Effector CD4-positive, alpha-beta T cell (primary cell): ENCODE measurements at regions not wholly inside any gene's neighbourhood (a gene's known extent, or its start where the extent isn't known, plus 50 kb on each side); places are given as distances from the start of the nearest gene placed in this dataset.
A peak's percentile ranks its signal among the peaks of the same experiment; 100 is the strongest.
"Not testable (repeated sequence)": the region's sequence is repeated elsewhere in the genome, so short reads cannot be mapped to it uniquely, and the experiment has no call there.

ENCODE experiments used
- DNase-seq: peaks from one replicate; pipeline ENCODE4 v3.0.0-alpha.2; 2020

GRCh38 chr15:98280284-98280975, 319.9 kb downstream of the ARRDC4 start:
- no peak for DNase-seq

GRCh38 chr15:98281130-98281529, 320.6 kb downstream of the ARRDC4 start:
- no peak for DNase-seq

- no peak for DNase-seq
These were observed 322.3 kb downstream of the ARRDC4 start for GRCh38 chr15:98282656-98283332.

- DNase-seq, result no peak
These were observed 325.7 kb downstream of the ARRDC4 start for GRCh38 chr15:98286200-98286599.

GRCh38 chr15:98286831-98287230, 326.3 kb downstream of the ARRDC4 start:
- no peak for DNase-seq

GRCh38 chr15:98288091-98288590, 327.6 kb downstream of the ARRDC4 start:
- no peak for DNase-seq

GRCh38 chr15:98289747-98290146, 329.2 kb downstream of the ARRDC4 start:
- no peak for DNase-seq

GRCh38 chr15:98292442-98293240, 332.1 kb downstream of the ARRDC4 start:
- DNase-seq, result no peak

- DNase-seq, result no peak
These were observed 333.6 kb downstream of the ARRDC4 start for GRCh38 chr15:98294126-98294525.

- DNase-seq, result not testable (repeated sequence)
These were observed 334.7 kb downstream of the ARRDC4 start for GRCh38 chr15:98295101-98295759.

GRCh38 chr15:98296653-98297052, 336.1 kb downstream of the ARRDC4 start:
- DNase-seq, result no peak

- no peak for DNase-seq
These were observed 343.9 kb downstream of the ARRDC4 start for GRCh38 chr15:98304371-98304770.

GRCh38 chr15:98308117-98308516, 340.2 kb upstream of the IGF1R start:
- DNase-seq, result no peak

GRCh38 chr15:98311566-98312188, 336.7 kb upstream of the IGF1R start:
- DNase-seq, result peak; percentile 45

GRCh38 chr15:98312913-98313312, 335.4 kb upstream of the IGF1R start:
- DNase-seq, result no peak

GRCh38 chr15:98315971-98316370, 332.4 kb upstream of the IGF1R start:
- no peak for DNase-seq

- no peak for DNase-seq
These were observed 326.4 kb upstream of the IGF1R start for GRCh38 chr15:98321896-98322295.

- DNase-seq, result no peak
These were observed 325.8 kb upstream of the IGF1R start for GRCh38 chr15:98322581-98322980.

- DNase-seq, result no peak
These were observed 323.9 kb upstream of the IGF1R start for GRCh38 chr15:98324341-98324970.

GRCh38 chr15:98326804-98327203, 321.5 kb upstream of the IGF1R start:
- DNase-seq, result no peak

GRCh38 chr15:98330258-98330657, 318.1 kb upstream of the IGF1R start:
- DNase-seq, result no peak
